K562 (cell line): ENCODE measurements at regions not wholly inside any gene's neighbourhood (a gene's known extent, or its start where the extent isn't known, plus 50 kb on each side); places are given as distances from the start of the nearest gene placed in this dataset.

ENCODE experiments used
- CBX2 ChIP-seq: fragments of 200-600 bp; sonication (generic); IDR thresholded peaks from one replicate; pipeline ENCODE4 v1.6.1; 2012; ENCODE audit warnings: mild to moderate bottlenecking, low read length, inconsistent platforms; ENCODE audit not compliant: insufficient read depth, poor library complexity, severe bottlenecking
- DPF2 ChIP-seq: fragments of 450-650 bp; IDR thresholded peaks from 2 replicates; pipeline ENCODE4 v1.6.1; 2016
- ERF ChIP-seq: fragments of 450-650 bp; formaldehyde crosslinking; IDR thresholded peaks from 2 replicates; pipeline ENCODE4 v1.4.0; 2020; ENCODE audit warnings: mild to moderate bottlenecking, mixed read lengths
- PHF8 ChIP-seq: fragments of 200-600 bp; sonication (generic); IDR thresholded peaks from 2 replicates; pipeline ENCODE4 v1.6.1; 2012; ENCODE audit warnings: mixed run types, mild to moderate bottlenecking, inconsistent platforms, low read length, moderate library complexity, borderline replicate concordance
- PRMT5 ChIP-seq: sonication (generic); formaldehyde crosslinking; IDR thresholded peaks from 2 replicates; pipeline ENCODE4 v1.5.0; 2020; ENCODE audit warnings: missing genetic modification reagents
- RAD21 ChIP-seq, 2 experiments: fragments of 250-450 bp in 1 of 2; fragments of 450-650 bp in 1 of 2; sonication (Bioruptor Pico) in 1 of 2; formaldehyde crosslinking in 1 of 2; IDR thresholded peaks in 1 of 2; conservative IDR thresholded peaks in 1 of 2; 2 replicates each; pipeline versions ENCODE4 v1.4.0 to v1.8.0; 2020 to 2022; ENCODE audit warnings: mild to moderate bottlenecking in 2 of 2, moderate library complexity in 1 of 2
- RBM14 ChIP-seq: fragments of 200-400 bp; formaldehyde crosslinking; IDR thresholded peaks from 2 replicates; pipeline ENCODE4 v1.6.1; 2018; ENCODE audit warnings: low read depth, mild to moderate bottlenecking, low read length, moderate library complexity, borderline replicate concordance; ENCODE audit not compliant: insufficient read depth
- RBM22 ChIP-seq: fragments of 200-400 bp; formaldehyde crosslinking; IDR thresholded peaks from 2 replicates; pipeline ENCODE4 v1.6.1; 2018; ENCODE audit warnings: low read length, low read depth; ENCODE audit not compliant: poor library complexity, severe bottlenecking
- SLC30A9 ChIP-seq: fragments of 250-450 bp; sonication (Bioruptor Pico); IDR thresholded peaks from 2 replicates; pipeline ENCODE4 v1.8.0; 2022; ENCODE audit warnings: mild to moderate bottlenecking, moderate library complexity
- TAF1 ChIP-seq: IDR thresholded peaks from 2 replicates; pipeline ENCODE4 v1.6.1; 2011; ENCODE audit warnings: mild to moderate bottlenecking, low read length, moderate library complexity; ENCODE audit not compliant: insufficient read depth, control insufficient read depth, severe bottlenecking; ENCODE audit errors: extremely low read depth
- ZBTB1 ChIP-seq: sonication (generic); formaldehyde crosslinking; IDR thresholded peaks from 2 replicates; pipeline ENCODE4 v1.8.1; 2023; ENCODE audit warnings: missing genetic modification reagents, low read depth, mild to moderate bottlenecking, borderline replicate concordance
- ZNF354B ChIP-seq: fragments of 250-450 bp; sonication (Bioruptor Pico); IDR thresholded peaks from 2 replicates; pipeline ENCODE4 v1.4.0; 2020
- ZNF77 ChIP-seq: fragments of 250-450 bp; sonication (Bioruptor Pico); IDR thresholded peaks from 2 replicates; pipeline ENCODE4 v1.5.0; 2020
- TF ChIP-seq, protein P1 (sequence below), 2 experiments: fragments of 450-650 bp; formaldehyde crosslinking in 1 of 2; IDR thresholded peaks; 2 replicates each; pipeline versions ENCODE4 v1.4.0 to v1.6.1; 2014 to 2020; ENCODE audit warnings: mild to moderate bottlenecking in 2 of 2, borderline replicate concordance in 1 of 2, low read depth in 1 of 2

DNA sequence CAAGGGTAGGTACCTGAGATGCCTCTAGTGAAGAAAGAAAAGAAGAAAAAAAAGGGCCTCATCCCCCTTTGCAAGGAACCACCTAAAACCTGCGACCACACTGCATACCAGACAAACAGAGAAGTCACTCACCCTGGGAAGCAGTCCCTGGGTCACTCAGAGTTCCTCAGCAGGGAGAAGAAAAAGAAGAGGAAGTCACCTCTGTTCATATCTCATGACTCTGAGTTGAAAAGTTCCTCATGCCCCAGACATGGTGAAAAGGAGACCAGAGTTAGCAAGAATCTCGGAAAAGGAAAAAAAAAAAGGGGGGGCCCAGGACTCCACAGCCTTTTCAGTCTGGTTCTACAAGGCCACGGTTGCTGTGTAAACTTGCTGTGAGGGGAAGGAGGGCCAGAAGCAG is 478.4 kb upstream of the NRXN1 start:
- TF ChIP-seq PHF8 (no peak), RBM22 (no peak), RBM14 (no peak), ZNF77 (CRISPR knock-in tag) (no peak), ERF (CRISPR knock-in tag) (no peak), SLC30A9 (CRISPR knock-in tag) (no peak), TAF1 (no peak), RAD21 (CRISPR knock-in tag; conservative IDR thresholded peaks at IDR 0.05 in 1 of 2, IDR thresholded peaks at IDR 0.05 in 1 of 2) (no peak), ZBTB1 (CRISPR knock-in tag) (no peak), DPF2 (no peak), PRMT5 (CRISPR knock-in tag) (no peak), CBX2 (no peak), ZNF354B (CRISPR knock-in tag) (no peak)
- TF ChIP-seq, protein P1, sequence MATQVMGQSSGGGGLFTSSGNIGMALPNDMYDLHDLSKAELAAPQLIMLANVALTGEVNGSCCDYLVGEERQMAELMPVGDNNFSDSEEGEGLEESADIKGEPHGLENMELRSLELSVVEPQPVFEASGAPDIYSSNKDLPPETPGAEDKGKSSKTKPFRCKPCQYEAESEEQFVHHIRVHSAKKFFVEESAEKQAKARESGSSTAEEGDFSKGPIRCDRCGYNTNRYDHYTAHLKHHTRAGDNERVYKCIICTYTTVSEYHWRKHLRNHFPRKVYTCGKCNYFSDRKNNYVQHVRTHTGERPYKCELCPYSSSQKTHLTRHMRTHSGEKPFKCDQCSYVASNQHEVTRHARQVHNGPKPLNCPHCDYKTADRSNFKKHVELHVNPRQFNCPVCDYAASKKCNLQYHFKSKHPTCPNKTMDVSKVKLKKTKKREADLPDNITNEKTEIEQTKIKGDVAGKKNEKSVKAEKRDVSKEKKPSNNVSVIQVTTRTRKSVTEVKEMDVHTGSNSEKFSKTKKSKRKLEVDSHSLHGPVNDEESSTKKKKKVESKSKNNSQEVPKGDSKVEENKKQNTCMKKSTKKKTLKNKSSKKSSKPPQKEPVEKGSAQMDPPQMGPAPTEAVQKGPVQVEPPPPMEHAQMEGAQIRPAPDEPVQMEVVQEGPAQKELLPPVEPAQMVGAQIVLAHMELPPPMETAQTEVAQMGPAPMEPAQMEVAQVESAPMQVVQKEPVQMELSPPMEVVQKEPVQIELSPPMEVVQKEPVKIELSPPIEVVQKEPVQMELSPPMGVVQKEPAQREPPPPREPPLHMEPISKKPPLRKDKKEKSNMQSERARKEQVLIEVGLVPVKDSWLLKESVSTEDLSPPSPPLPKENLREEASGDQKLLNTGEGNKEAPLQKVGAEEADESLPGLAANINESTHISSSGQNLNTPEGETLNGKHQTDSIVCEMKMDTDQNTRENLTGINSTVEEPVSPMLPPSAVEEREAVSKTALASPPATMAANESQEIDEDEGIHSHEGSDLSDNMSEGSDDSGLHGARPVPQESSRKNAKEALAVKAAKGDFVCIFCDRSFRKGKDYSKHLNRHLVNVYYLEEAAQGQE (IDR thresholded peaks at IDR 0.05; ENCODE audit: borderline replicate concordance) = no peak
- TF ChIP-seq, protein P1 (CRISPR knock-in tag; IDR thresholded peaks at IDR 0.05; ENCODE audit: low read depth) = no peak
